GM10248 (cell line): ENCODE measurements at regions not wholly inside any gene's neighbourhood (a gene's known extent, or its start where the extent isn't known, plus 50 kb on each side); places are given as distances from the start of the nearest gene placed in this dataset.

Experiments used
- CTCF ChIA-PET: fragments of 300-600 bp; sonication (Branson Sonifier 250); formaldehyde crosslinking; extraction: SDS; loops from one replicate; lab custom pipeline; 2021; ENCODE audit warnings: antibody characterized with exemption; lab: Yijun Ruan, JAX
- POLR2A ChIA-PET: fragments of 350-650 bp; sonication (Branson Sonifier 250); formaldehyde crosslinking; extraction: SDS; loops from one replicate; lab custom pipeline; 2020; ENCODE audit warnings: antibody characterized with exemption; lab: Yijun Ruan, JAX
- DNase-seq: peaks from one replicate; pipeline ENCODE4 v3.0.0; 2012; ENCODE audit errors: extremely low spot score
- TF ChIP-seq, protein P1 (sequence below): IDR thresholded peaks from 2 replicates; pipeline ENCODE4 v1.5.1; 2012; ENCODE audit warnings: mild to moderate bottlenecking, low read depth; ENCODE audit errors: extremely low read depth, missing control alignments, control extremely low read depth

DNA sequence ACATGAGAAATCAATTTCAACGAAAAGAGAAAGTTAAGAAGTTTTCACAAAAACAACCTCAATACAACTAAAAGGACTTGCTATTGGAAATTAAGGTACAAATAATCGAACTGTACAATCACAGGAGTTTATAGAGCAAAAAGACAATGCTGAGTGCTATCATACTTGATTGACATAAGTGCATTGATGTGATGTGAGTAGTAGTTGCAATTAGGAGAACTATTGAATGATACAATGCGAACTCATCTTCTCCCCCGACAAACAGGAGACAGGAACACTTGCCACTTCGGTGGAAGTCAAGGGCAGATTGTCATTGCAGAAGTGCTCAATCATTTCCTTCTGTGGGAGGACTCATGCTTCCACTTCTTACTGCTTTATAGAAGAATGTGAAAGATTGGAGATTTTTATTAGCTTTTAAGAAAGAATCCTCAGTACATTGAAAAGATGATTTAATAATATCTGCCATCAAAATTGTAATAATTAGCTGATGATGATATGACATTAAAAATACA is 276.6 kb upstream of the MPDZ start:
- TF ChIP-seq, protein P1, sequence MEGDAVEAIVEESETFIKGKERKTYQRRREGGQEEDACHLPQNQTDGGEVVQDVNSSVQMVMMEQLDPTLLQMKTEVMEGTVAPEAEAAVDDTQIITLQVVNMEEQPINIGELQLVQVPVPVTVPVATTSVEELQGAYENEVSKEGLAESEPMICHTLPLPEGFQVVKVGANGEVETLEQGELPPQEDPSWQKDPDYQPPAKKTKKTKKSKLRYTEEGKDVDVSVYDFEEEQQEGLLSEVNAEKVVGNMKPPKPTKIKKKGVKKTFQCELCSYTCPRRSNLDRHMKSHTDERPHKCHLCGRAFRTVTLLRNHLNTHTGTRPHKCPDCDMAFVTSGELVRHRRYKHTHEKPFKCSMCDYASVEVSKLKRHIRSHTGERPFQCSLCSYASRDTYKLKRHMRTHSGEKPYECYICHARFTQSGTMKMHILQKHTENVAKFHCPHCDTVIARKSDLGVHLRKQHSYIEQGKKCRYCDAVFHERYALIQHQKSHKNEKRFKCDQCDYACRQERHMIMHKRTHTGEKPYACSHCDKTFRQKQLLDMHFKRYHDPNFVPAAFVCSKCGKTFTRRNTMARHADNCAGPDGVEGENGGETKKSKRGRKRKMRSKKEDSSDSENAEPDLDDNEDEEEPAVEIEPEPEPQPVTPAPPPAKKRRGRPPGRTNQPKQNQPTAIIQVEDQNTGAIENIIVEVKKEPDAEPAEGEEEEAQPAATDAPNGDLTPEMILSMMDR = no peak
- DNase-seq = no peak
- POLR2A ChIA-PET = no interaction called here
- CTCF ChIA-PET = interaction anchor here (1.6 to 1.8 kb wide), 2 partner anchors 8 to 11 kb away, joined by 3 to 6 read pairs; no protein-coding TSS in a partner anchor

DNA sequence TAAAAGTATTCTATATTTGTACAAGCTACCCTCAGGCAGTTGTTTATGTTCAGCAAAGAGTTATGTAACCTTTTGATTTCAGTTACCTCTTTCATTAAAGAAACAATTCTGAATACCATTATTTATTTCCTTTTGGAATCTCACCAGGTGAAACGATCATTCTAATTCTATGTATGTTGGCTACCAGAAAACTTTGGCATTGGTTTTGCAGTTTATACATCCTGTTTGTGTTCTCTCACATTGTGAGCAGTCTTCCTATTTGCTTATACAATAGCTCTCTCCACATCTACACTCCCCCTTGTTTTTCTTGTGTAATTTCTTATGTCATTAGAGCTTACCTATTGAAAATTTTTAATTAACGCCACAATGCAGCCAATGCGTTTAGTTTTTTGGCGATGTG is 276.0 kb upstream of the MPDZ start:
- CTCF ChIA-PET = interaction anchor here (1.5 to 3.0 kb wide), 4 partner anchors 8 to 13 kb away, joined by 3 to 10 read pairs (median 4); no protein-coding TSS in a partner anchor
- POLR2A ChIA-PET = no interaction called here
- no peak for DNase-seq
- TF ChIP-seq, protein P1 = no peak

DNA sequence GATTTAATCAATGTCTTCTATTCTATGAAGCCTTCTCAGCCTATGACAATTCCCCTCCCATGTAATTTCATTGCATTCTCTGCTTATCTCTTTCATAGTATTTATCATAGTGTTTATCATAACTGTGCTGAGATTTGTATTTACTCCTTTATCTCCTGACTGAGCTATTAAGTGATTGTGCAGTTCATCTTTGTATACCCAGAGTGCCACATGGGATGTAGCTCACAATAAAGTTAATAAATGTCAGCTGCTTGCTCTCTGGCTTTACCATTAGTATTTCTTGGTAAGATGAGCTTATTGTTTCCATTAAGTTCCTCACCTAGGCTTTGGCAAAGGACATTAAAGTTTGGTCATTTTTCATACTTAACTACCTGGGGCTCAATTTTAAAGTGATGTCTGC is 275.1 kb upstream of the MPDZ start:
- TF ChIP-seq, protein P1 = no peak
- DNase-seq = no peak
- ChIA-PET POLR2A (no interaction called here), CTCF (interaction anchor here (1.5 to 3.0 kb wide), 4 partner anchors 9 to 12 kb away, joined by 3 to 10 read pairs (median 4); no protein-coding TSS in a partner anchor)

DNA sequence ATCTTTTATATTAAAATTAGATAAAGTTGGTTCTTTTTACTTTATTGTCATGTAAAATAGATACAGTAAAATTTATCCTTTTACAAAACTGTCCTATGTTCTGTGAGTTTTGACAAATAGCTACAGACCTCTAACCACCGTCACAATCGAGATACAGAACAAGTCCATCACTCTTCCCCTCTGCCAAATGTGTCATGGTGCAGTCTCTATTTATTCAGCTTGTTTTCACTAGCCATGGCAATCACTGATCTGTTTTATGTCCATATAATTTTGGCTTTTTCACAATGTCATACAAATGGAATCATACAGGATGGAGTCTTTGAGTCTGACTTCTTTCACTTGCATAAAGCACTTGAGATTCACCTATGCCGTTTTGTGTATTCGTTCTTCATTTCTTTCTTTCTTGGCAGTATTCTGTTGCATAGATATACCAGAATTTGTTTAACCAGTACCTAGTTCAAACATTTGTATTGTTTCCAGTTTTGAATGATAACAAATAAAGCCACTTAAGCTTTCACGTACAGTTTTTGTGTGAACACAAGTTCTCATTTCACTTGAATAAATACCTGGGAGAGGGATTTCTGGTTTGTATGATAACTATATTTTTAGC is 273.2 kb upstream of the MPDZ start:
- POLR2A ChIA-PET = no interaction called here
- no peak for DNase-seq
- TF ChIP-seq, protein P1 = no peak
- CTCF ChIA-PET = interaction anchor here (3.0 kb wide), 1 partner anchor 8 kb away, joined by 10 read pairs; no protein-coding TSS in a partner anchor

DNA sequence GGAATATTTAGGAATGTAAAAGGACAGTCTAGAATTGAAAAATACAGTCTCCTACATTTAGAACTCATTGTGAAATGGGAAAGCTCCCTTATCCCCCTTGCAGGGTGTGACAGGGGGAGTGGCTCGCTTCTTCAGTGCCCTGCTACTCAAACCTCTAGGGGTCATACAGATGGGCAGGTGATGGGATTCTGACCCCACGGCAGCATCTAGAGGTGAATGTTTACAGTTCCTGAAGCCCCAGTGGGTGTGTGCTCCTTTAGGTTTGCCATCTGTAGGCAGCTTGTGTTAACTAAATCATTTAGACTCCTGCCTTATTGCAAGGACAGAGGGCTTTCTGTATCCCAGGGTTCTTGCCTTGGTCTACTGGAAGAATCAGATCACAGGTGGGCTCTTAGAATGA is 271.0 kb upstream of the MPDZ start:
- ChIA-PET POLR2A (no interaction called here), CTCF (no interaction called here)
- DNase-seq = no peak
- TF ChIP-seq, protein P1 = no peak

DNA sequence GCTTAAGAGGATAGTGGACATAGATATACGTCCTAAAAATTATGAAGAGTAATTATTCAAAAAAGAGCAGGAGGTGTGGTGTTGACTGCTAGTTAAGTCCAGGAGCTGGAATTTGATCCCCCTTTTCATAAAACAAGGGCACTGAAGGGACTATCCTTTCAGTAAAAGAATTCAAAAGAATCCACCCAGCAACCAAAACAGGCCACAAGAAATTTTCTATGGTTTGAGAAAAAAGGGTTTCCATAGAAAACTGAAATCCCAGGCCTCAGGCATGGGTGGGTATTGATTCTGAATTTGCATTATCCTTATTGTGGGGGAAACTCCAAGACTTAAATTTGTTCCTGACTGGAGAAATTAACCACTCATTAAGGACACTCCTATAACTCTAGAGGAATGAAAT is 269.0 kb upstream of the MPDZ start:
- TF ChIP-seq, protein P1 = no peak
- ChIA-PET CTCF (interaction anchor here (1.2 to 2.4 kb wide), 2 partner anchors 8 to 10 kb away, joined by 3 to 6 read pairs; no protein-coding TSS in a partner anchor), POLR2A (no interaction called here)
- no peak for DNase-seq
